ENCODE measurements at regions not wholly inside any gene's neighbourhood (a gene's known extent, or its start where the extent isn't known, plus 50 kb on each side); places are given as distances from the start of the nearest gene placed in this dataset.

DNA sequence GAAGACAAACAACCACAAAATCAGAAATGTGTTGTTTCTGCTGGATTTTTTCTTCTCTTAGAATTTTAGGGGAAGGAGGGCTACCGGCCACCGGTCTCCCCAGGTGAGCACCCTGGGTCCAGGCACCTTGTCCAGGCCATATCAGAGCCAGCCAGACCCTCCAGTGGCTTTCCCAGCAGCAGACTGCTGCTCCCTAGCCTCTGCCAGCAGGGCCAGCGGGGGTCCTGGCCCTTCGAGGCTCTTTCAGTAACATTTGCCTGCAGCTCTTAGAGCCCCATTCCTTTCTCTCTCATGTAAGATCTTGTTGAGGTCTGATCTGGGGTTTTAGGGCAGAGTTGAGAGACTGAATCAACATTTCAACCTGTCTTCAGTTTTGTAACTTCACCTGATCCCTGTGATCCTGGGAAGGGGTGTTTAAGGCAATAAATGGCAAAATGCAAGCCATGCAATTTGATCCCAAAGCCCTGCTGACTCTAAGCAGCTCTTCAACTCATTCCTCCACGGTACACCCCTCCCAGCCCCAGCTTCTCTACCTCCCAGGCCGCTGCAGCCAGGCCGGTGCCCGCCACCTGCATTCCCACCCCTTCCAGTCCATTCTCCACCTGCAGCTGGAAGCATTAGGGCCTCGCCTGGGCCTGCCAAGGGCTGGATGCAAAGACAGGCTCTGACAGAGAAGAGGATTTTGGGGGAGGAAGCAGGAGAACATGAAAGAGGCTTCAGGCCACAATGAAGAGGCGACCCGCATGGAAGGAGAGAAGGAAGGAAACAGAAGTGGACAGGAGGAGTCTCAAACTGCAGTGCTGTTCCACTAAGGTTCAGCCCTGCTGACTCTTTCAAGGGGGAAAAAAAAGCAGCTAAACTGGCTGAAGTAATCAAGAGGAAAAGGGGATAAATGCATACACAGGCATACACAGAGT, 113.0 kb upstream of the FGF3 start:
- no peak for DNase-seq

GRCh38 chr11:69934861-69935494, 115.8 kb upstream of the FGF3 start:
- DNase-seq = no peak

GRCh38 chr11:69935941-69936505, 116.8 kb upstream of the FGF3 start:
- no peak for DNase-seq

DNA sequence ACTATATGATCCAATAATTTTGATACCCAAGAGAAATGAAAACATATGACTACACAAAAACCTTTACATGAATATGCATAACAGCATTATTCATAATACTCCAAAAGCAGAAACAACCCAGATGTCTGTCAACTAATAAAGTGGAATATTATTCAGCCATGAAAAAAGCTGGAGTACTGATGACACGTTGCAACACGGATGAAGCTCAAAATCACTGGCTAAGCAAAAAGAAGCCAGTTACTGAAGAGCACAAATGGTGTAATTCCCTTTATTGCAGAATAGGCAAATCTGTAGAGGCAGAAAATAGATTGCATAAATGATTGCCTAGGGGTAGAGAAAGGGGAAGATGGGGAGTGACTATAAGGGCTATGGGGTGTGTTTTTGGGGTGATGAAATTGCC, 117.6 kb upstream of the FGF3 start:
- no peak for DNase-seq

DNA sequence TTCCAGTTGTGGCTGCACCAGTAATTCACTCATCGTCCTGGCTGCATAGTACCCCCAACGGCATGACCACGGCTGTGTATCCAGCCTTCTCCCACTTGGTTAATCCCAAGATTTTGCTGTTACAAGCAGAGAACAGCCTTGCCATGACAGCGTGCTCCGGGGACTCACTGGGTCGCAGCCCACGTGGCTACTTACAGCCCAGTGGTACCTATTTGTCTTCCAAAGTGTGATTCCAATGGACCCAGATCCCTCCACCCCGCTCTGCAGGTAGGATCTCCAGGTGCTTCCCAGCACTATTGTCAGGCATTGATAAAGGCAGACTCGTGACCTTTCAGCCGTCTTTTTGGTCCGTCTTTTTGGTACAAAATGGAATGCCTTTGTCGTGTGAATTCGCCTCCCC, 119.0 kb upstream of the FGF3 start:
- DNase-seq = no peak

- DNase-seq = no peak
These were observed 120.5 kb upstream of the FGF3 start for GRCh38 chr11:69939551-69940245.

DNA sequence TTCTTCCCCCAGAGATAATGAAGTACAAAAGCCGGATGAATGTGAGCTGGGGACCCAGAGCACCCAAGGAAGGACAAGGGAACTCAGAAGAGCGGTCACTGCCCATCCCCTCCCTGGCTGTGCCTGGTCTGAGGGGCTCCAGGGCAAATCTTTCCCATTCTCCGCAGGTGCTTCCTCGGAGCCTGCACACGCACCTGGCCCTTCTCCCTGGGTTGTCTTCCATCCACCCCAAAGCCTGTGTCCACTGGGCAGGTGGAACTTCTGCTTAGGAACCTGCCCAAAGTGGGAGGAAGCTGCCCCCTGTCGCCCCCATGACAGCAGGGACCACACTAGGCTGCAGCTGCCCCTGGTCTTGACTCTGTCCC, 121.0 kb upstream of the FGF3 start:
- DNase-seq = no peak

DNA sequence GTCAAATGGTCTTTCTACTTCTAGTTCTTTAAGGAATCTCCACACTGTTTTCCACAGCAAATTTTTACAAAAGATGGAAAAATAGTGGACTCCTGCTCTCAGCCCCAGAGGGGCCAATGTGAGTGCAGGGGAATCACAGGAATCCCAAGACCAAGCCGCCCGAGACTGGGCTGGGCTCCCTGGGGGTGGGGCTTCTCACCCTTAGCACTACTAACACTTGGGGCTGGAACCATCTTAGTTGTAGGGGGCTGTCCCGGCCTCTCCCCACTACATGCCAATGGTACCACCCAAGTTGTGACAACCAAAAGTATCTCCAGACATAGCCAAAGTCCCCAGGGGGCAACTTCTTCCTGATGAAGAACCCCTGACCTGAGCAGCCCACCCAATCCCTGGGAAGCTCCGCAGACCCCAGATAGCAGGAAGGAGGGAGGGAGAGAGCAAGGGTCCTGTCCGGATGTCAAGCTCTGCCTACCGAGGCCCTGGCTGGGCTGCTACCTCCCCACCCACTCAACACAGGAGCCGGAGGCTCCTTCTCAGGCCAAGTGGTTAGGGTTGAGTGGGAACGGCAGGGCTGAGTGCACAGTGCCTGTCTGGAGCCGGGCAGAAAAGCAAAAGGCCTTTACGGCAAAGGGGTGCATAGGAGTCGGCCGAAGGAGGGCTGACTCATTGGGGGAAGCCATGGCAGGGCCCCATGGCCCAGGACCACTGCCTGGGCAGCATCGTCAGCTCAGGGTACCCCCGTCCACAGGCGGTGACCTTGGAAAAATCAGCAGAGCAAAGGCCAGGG, 122.5 kb upstream of the FGF3 start:
- no peak for DNase-seq

GRCh38 chr11:69942333-69942820, 123.2 kb upstream of the FGF3 start:
- no peak for DNase-seq

GRCh38 chr11:69943066-69943465, 123.8 kb upstream of the FGF3 start:
- DNase-seq = peak; percentile 26

DNA sequence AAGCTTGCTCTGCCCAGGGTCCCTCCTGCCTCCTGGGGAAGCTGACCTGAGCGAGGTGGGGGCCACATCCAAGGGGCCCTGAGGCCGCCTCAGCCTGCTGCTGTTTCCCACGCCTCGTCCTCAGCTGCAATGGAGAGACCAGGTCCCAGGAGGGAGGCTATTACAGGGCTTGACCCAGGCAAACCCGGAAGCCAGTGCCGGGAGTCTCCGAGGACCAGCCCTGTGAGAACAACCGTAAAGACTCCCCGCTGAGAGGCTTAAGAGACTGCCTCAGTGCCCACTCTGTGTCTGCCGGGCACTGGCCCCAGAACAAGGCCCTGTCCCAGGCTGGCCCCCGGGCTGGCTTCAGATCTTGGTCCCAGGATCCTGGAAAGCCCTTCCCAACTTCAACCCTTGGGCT, 124.3 kb upstream of the FGF3 start:
- DNase-seq = no peak

- no peak for DNase-seq
These were observed 125.1 kb upstream of the FGF3 start for GRCh38 chr11:69944146-69944795.

GRCh38 chr11:69945157-69945556, 125.9 kb upstream of the FGF3 start:
- no peak for DNase-seq

GRCh38 chr11:69947059-69947792, 128.0 kb upstream of the FGF3 start:
- DNase-seq = no peak

GRCh38 chr11:69947793-69948255, 128.6 kb upstream of the FGF3 start:
- no peak for DNase-seq

GRCh38 chr11:69948256-69949141, 129.3 kb upstream of the FGF3 start:
- DNase-seq = peak; percentile 28

- peak; percentile 77 for DNase-seq
These were observed 128.8 kb upstream of the ANO1 start for GRCh38 chr11:69949327-69949726.

- peak; percentile 38 for DNase-seq
These were observed 128.0 kb upstream of the ANO1 start for GRCh38 chr11:69950120-69950519.

DNA sequence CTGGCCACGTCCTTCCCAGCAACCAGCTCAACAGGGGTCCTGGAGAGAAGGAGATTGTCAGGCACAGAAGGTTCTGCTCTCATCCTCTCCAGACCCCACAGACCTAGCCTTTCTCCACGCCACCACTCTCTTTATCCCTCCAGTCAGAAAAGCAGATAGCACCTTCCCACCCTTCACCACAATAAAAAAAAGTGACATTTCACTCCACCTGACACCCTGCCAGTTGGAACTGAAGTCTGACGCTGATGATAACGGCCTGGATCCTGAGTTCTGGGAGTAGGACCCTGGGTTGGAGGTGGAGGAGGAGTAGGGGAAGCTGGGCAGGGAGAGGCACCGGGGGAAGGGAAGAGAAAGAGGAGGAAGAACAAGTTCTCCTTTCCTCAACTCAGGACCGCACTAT, 127.5 kb upstream of the ANO1 start:
- DNase-seq = no peak

GRCh38 chr11:69951821-69952220, 126.3 kb upstream of the ANO1 start:
- DNase-seq = no peak

All from dermis blood vessel endothelial cell (primary cell).